Osteoblast (primary cell): ENCODE measurements at regions not wholly inside any gene's neighbourhood (a gene's known extent, or its start where the extent isn't known, plus 50 kb on each side); places are given as distances from the start of the nearest gene placed in this dataset.

ENCODE experiments used
- DNase-seq: peaks from one replicate; pipeline ENCODE4 v3.0.0; 2011; ENCODE audit warnings: low spot score, mixed read lengths; ENCODE audit not compliant: insufficient read length; ENCODE audit errors: missing footprints
- H2AFZ ChIP-seq: 2 replicates; pipeline ENCODE4 v1.6.0; 2011; ENCODE audit warnings: mild to moderate bottlenecking, low read length
- H3K27ac ChIP-seq: 2 replicates; pipeline ENCODE4 v1.5.1; 2011; ENCODE audit warnings: mild to moderate bottlenecking, low read depth, low read length, moderate library complexity
- H3K27me3 ChIP-seq: 2 replicates; pipeline ENCODE4 v1.6.0; 2012; ENCODE audit warnings: mild to moderate bottlenecking, control low read depth, inconsistent platforms, low read length, moderate library complexity; ENCODE audit not compliant: insufficient read depth
- H3K36me3 ChIP-seq: 2 replicates; pipeline ENCODE4 v1.5.1; 2011; ENCODE audit warnings: mild to moderate bottlenecking, low read length, control low read depth, moderate library complexity; ENCODE audit not compliant: insufficient read depth
- H3K4me1 ChIP-seq: 2 replicates; pipeline ENCODE4 v1.5.1; 2011; ENCODE audit warnings: mild to moderate bottlenecking, low read length, control low read depth, moderate library complexity; ENCODE audit not compliant: insufficient read depth
- H3K4me2 ChIP-seq: 2 replicates; pipeline ENCODE4 v1.6.0; 2011; ENCODE audit warnings: mild to moderate bottlenecking, low read length; ENCODE audit not compliant: insufficient read depth
- H3K4me3 ChIP-seq: fragments of 200-600 bp; sonication (generic); 3 replicates; pipeline ENCODE4 v1.5.1; 2012; ENCODE audit warnings: mild to moderate bottlenecking, low read length, inconsistent platforms; ENCODE audit not compliant: insufficient read depth
- H3K79me2 ChIP-seq: 2 replicates; pipeline ENCODE4 v1.6.0; 2012; ENCODE audit warnings: mild to moderate bottlenecking, low read length, control low read depth, inconsistent platforms; ENCODE audit not compliant: insufficient read depth
- H3K9me3 ChIP-seq: 2 replicates; pipeline ENCODE4 v1.5.1; 2011; ENCODE audit warnings: low read depth, low read length, control low read depth
- H4K20me1 ChIP-seq: 2 replicates; pipeline ENCODE4 v1.6.0; 2012; ENCODE audit warnings: mild to moderate bottlenecking, low read length, control low read depth; ENCODE audit not compliant: insufficient read depth
- TF ChIP-seq, protein P1 (sequence below): IDR thresholded peaks from 2 replicates; pipeline ENCODE4 v1.5.1; 2011; ENCODE audit warnings: mild to moderate bottlenecking, low read depth, low read length, moderate library complexity; ENCODE audit errors: extremely low read depth

- Histone ChIP-seq H3K4me1 (no peaks in the 10 kb centered on the region), H2AFZ (no peak overlapping the region), H4K20me1 (no peaks in the 10 kb centered on the region), H3K36me3 (no peaks in the 10 kb centered on the region), H3K9me3 (no peaks in the 10 kb centered on the region), H3K4me3 (no peak overlapping the region), H3K4me2 (no peak overlapping the region), H3K27ac (no peak overlapping the region), H3K79me2 (no peaks in the 10 kb centered on the region), H3K27me3 (no peaks in the 10 kb centered on the region)
- no peak for DNase-seq
- TF ChIP-seq, protein P1, sequence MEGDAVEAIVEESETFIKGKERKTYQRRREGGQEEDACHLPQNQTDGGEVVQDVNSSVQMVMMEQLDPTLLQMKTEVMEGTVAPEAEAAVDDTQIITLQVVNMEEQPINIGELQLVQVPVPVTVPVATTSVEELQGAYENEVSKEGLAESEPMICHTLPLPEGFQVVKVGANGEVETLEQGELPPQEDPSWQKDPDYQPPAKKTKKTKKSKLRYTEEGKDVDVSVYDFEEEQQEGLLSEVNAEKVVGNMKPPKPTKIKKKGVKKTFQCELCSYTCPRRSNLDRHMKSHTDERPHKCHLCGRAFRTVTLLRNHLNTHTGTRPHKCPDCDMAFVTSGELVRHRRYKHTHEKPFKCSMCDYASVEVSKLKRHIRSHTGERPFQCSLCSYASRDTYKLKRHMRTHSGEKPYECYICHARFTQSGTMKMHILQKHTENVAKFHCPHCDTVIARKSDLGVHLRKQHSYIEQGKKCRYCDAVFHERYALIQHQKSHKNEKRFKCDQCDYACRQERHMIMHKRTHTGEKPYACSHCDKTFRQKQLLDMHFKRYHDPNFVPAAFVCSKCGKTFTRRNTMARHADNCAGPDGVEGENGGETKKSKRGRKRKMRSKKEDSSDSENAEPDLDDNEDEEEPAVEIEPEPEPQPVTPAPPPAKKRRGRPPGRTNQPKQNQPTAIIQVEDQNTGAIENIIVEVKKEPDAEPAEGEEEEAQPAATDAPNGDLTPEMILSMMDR, result no peak
Measured at GRCh38 chr5:18078157-18078556, 443.9 kb downstream of the TAF11L14 start.

DNA sequence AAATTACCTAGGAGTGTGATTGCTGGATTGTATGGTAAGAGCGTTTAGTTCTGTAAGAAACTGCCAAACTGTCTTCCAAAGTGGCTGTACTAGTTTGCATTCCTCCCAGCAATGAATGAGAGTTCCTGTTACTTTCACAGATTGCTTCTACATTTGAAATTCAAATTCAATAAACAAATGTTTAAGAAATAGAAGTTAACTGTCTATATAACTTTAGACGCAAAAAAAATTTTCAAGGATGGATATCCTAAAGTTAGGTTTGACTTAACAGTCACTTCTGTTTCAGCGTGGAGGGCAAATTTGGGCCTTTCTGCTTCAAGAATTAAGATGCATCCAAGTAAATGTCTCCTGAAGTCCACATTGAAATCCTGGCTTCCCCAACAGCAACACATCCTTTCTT is 445.6 kb downstream of the TAF11L14 start:
- Histone ChIP-seq H3K4me3 (no peak overlapping the region), H3K4me1 (no peaks in the 10 kb centered on the region), H2AFZ (no peak overlapping the region), H3K36me3 (no peaks in the 10 kb centered on the region), H3K79me2 (no peaks in the 10 kb centered on the region), H3K4me2 (no peak overlapping the region), H4K20me1 (no peaks in the 10 kb centered on the region), H3K27ac (no peak overlapping the region), H3K27me3 (no peaks in the 10 kb centered on the region), H3K9me3 (no peaks in the 10 kb centered on the region)
- DNase-seq, result no peak
- TF ChIP-seq, protein P1, result no peak

GRCh38 chr5:18088020-18088579 is 453.8 kb downstream of the TAF11L14 start:
- Histone ChIP-seq H3K36me3 (no peaks in the 10 kb centered on the region), H3K27ac (no peak overlapping the region), H3K4me3 (no peak overlapping the region), H3K4me2 (no peak overlapping the region), H3K4me1 (no peaks in the 10 kb centered on the region), H3K9me3 (no peaks in the 10 kb centered on the region), H4K20me1 (no peaks in the 10 kb centered on the region), H3K27me3 (no peaks in the 10 kb centered on the region), H2AFZ (no peak overlapping the region), H3K79me2 (no peaks in the 10 kb centered on the region)
- TF ChIP-seq, protein P1, result no peak
- DNase-seq, result no peak

GRCh38 chr5:18090177-18090576 is 455.9 kb downstream of the TAF11L14 start:
- no peak overlapping the region for H3K4me2 ChIP-seq
- no peaks in the 10 kb centered on the region for H3K79me2 ChIP-seq
- H3K4me1 ChIP-seq, result no peaks in the 10 kb centered on the region
- H4K20me1 ChIP-seq, result no peaks in the 10 kb centered on the region
- H3K27ac ChIP-seq, result no peak overlapping the region
- H3K9me3 ChIP-seq, result no peaks in the 10 kb centered on the region
- TF ChIP-seq, protein P1, result no peak
- H3K4me3 ChIP-seq, result no peak overlapping the region
- no peak overlapping the region for H2AFZ ChIP-seq
- no peaks in the 10 kb centered on the region for H3K36me3 ChIP-seq
- no peak for DNase-seq
- H3K27me3 ChIP-seq, result no peaks in the 10 kb centered on the region
